SU-DHL-6 (cell line): ENCODE measurements at regions not wholly inside any gene's neighbourhood (a gene's known extent, or its start where the extent isn't known, plus 50 kb on each side); places are given as distances from the start of the nearest gene placed in this dataset.

Experiments used
- CTCF ChIP-seq: fragments of 200-600 bp; sonication (generic); IDR thresholded peaks from one replicate; pipeline ENCODE4 v1.5.1; 2017; ENCODE audit warnings: antibody characterized with exemption, mild to moderate bottlenecking, low read length, moderate library complexity; ENCODE audit not compliant: insufficient read depth, poor library complexity, severe bottlenecking
- EZH2phosphoT487 ChIP-seq: fragments of 200-600 bp; sonication (generic), shearing (Covaris generic); conservative IDR thresholded peaks from 2 replicates; pipeline ENCODE4 v1.6.1; 2018; ENCODE audit warnings: mild to moderate bottlenecking, antibody characterized with exemption, low read length, moderate library complexity, mixed read lengths

GRCh38 chr6:77263003-77263402 lies 200.3 kb downstream of the HTR1B start:
- TF ChIP-seq CTCF = no peak
- no peak for TF ChIP-seq EZH2phosphoT487
